ENCODE measurements at regions not wholly inside any gene's neighbourhood (a gene's known extent, or its start where the extent isn't known, plus 50 kb on each side); places are given as distances from the start of the nearest gene placed in this dataset.

- TF ChIP-seq, protein P1, sequence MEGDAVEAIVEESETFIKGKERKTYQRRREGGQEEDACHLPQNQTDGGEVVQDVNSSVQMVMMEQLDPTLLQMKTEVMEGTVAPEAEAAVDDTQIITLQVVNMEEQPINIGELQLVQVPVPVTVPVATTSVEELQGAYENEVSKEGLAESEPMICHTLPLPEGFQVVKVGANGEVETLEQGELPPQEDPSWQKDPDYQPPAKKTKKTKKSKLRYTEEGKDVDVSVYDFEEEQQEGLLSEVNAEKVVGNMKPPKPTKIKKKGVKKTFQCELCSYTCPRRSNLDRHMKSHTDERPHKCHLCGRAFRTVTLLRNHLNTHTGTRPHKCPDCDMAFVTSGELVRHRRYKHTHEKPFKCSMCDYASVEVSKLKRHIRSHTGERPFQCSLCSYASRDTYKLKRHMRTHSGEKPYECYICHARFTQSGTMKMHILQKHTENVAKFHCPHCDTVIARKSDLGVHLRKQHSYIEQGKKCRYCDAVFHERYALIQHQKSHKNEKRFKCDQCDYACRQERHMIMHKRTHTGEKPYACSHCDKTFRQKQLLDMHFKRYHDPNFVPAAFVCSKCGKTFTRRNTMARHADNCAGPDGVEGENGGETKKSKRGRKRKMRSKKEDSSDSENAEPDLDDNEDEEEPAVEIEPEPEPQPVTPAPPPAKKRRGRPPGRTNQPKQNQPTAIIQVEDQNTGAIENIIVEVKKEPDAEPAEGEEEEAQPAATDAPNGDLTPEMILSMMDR (IDR thresholded peaks at IDR 0.05), result no peak
- no peak for TF ChIP-seq EZH2 (IDR thresholded peaks at IDR 0.05; ENCODE audit: borderline replicate concordance, insufficient read depth, low read depth, low read length, poor library complexity, severe bottlenecking)
These were observed 183.6 kb upstream of the GDF10 start for GRCh38 chr10:47116445-47116844.
